ENCODE measurements at regions not wholly inside any gene's neighbourhood (a gene's known extent, or its start where the extent isn't known, plus 50 kb on each side); places are given as distances from the start of the nearest gene placed in this dataset.

- no peak for DNase-seq (ENCODE audit: low read depth)
These were observed 199.3 kb downstream of the MTX2 start for GRCh38 chr2:176468457-176469113.

DNA sequence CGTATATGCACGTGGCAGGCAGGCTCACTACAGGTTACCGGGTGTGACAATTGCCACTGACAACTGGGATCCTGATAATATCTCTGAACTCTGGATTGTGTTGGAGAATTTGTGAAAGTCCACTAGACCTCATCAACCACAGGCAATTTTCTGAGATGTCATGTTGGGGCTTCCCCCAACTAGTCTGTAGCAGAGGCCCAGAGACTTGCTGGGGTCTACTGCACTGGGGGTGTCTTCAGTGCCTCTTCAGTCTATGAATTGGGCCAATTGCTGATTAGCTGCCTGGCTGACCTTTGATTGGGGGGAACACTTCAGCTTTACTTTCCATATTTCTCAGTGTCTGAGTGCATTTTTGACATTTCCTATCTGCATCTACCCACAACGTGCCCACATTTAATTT lies 201.5 kb downstream of the MTX2 start:
- DNase-seq (ENCODE audit: low read depth), result no peak

- no peak for DNase-seq (ENCODE audit: low read depth)
These were observed 202.7 kb downstream of the MTX2 start for GRCh38 chr2:176471949-176472348.

GRCh38 chr2:176473177-176473576 lies 203.9 kb downstream of the MTX2 start:
- no peak for DNase-seq (ENCODE audit: low read depth)

DNA sequence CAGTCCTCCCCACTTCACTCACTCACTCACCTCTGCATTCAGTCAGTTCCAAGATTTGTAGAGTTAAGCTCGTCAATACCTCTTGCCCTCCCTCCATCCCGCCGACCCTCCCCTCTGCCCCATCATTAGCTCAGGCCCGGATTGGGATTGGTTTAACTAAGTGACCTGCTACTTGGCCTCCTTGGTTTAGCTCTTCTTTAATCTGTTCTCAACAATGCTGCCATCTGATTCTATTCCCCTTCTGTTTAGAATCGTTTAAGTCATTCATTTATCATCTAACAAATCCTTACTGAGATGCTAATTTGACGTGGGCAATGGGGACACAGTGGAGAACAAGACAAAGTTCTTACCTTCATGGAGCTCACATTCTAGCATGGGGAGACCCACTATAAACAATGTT lies 204.6 kb downstream of the MTX2 start:
- DNase-seq (ENCODE audit: low read depth), result no peak

- DNase-seq (ENCODE audit: low read depth), result no peak
These were observed 208.1 kb downstream of the MTX2 start for GRCh38 chr2:176477336-176477735.

DNA sequence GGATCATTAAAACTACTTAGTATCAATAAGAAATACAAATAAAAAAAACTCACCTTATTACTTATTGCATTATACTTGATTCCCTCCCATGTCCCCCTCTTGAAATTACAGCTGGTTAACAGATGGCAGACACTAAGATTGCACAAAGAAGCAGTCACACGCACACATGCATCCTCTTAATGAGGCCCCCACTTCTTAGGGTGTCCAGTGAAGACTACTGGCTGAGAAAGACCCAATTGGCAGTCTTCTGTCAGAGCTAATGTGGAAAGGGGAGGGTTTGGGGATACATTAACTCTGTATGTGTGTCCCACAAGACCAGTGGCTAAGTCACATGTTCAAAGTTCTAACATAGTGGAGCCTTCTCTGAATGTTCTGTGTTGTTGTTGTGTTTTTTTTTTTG lies 210.7 kb downstream of the MTX2 start:
- no peak for DNase-seq (ENCODE audit: low read depth)

DNA sequence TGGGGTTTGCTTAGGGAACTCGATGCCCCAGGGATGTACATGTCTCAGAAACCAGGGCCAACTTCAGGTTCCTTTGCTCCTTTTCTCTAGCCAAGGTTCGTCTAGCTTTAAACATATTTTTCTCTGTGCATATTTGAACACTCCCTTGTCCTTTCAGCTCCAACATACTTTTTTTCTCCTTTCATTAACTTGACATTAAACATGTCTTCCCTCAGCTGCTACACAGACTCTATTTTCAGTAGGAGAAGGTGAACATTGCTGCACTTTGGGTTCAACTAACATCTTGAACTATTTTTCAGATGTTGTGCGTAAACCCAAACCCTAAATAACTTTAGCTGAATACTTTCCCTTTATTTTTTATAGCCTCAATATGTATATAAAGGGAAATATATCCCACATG lies 212.9 kb downstream of the MTX2 start:
- DNase-seq (ENCODE audit: low read depth), result no peak

DNA sequence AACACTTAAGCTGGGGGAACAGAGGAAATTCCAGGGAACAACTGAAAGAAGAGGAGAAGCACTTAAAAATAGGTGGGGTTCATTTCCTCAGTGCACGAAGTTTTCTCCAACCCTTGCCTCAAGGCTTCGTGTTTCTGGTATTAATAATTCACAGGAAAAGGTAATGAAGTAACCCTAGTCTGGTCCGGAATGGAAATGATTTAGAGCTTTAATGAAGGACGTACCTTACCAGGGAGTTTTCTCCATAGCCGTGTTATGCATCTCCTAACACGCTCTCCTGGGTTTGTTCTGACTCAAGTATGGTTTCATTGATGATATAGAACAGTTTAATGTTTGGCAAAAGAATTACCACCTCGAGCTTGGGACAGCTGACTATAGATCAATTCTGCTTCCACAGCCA lies 214.2 kb downstream of the MTX2 start:
- no peak for DNase-seq (ENCODE audit: low read depth)

DNA sequence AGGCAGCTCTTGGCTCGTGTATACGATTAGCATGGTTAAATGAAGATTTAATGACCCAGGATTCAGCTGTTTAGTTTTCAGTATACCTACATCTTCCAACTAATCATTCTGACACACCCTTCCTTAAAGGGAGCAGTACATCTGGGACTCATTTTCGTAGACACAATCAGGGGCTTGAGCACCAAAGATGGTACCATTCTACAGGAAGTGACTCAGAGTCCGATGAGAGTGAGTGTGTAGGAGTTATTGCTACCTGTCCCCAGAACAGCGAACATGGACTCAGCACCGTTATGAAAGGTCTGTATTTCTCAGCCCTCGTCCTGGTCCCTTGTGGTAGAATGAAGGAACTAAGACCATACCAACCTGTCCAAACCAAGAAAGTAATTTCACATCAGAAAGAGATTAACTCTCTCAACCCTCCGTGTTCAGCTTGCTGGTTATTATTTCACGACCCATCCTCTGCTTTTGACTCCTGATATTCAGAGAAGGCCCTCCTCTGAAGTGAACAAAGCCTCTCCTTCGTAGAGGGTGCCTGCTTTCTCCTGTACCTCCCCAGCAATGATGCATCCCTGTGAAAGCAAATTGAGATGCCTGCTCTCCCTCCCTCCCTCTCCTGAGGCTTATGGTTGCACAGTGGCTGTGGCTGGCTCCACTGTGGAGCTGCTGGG lies 214.8 kb downstream of the MTX2 start:
- DNase-seq (ENCODE audit: low read depth), result no peak

- no peak for DNase-seq (ENCODE audit: low read depth)
These were observed 215.6 kb downstream of the MTX2 start for GRCh38 chr2:176484838-176485237.

DNA sequence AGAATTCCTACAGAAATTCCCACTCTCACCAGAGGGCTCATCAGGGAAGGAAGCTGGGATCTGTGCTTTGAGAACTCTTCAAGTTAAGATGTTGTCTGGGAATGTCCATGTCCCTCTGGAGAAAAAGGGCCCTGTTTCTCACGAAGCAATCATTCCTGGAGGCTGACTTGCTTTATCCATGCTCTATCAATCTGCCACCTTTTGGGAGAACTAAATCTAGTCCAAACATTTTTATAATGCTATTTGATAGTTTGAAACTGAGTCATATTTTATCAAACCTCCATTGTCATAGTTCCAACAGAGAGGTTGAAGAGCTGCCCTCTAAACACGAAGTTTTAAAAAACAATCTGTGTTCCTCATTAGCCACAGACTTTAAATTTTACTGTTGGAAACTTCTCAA lies 219.2 kb downstream of the MTX2 start:
- DNase-seq (ENCODE audit: low read depth), result no peak

DNA sequence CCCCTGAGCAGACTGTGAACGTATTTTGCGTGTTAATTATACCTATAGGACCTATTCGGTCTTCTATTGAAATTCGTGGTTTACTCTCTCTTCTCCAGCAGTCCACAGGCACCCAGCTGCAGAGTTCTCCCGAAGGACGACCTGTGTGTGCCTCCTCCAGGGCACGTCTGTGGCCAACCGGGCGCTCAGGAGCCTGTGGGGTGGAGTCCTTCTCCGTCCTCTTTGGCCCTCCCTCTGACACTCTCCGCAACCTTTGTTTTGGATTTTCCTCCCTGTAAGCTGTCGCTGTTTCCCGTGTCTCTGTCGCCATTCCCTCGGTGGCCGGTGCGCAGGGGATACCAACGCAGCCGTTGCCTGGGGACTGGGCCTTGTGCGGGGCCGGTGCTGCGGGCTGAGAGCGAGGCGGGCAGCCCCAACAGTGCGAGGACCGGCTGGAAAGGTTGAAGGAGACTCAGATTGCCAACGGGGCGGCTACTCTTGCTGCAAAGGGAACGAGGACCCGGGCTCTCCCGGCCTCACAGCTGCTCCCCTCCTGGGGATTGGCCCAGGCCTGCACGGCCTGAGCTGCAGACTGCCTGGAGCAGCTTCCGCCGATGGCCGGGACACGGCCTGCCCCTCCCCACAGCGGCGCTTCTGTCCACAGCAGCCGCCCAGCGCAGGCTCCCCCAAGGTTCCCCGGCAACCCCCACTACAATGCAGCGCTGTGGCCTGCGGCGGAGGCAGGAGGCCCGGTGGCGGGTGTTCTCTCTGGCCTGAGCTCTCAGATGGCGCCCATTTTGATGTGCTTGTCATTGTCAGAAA lies 221.0 kb downstream of the MTX2 start:
- DNase-seq (ENCODE audit: low read depth), result no peak

DNA sequence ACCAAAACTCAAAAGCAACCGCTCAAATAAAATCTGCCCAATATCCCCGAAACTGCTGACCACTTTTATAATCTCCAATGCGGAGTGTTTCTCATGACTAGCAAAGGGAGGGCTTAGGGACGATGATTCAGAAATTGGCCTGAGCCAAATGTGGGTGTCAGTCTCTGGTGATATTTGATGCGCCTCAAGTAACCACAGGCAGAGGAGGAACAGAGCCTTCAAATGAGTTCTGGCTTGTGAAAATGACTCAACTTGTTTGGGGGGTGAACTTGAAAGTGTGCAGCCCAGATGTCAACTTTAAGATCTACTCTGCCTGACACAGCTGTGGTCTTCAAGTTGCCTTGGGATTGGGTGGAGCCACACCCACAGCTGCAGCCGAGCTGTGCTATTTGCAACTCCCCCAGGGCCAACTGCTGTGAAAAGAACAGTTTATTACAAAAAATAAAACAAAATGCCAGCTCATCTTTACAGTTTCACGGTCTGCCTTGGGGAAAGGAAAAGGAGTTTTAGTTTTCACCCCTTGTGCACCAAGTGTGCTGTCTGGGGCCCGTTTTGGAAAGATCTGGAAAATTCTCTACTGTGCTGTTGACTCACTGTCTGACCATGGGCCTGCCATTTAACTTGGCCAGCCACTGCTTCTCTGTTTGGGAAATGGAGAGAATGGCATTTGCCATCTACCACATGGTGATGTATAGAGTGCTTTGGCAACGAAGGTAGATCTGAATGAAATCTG lies 222.1 kb downstream of the MTX2 start:
- DNase-seq (ENCODE audit: low read depth), result peak; percentile 99

- no peak for DNase-seq (ENCODE audit: low read depth)
These were observed 223.3 kb downstream of the MTX2 start for GRCh38 chr2:176492583-176492982.

- DNase-seq (ENCODE audit: low read depth), result no peak
These were observed 224.1 kb downstream of the MTX2 start for GRCh38 chr2:176493226-176493825.

DNA sequence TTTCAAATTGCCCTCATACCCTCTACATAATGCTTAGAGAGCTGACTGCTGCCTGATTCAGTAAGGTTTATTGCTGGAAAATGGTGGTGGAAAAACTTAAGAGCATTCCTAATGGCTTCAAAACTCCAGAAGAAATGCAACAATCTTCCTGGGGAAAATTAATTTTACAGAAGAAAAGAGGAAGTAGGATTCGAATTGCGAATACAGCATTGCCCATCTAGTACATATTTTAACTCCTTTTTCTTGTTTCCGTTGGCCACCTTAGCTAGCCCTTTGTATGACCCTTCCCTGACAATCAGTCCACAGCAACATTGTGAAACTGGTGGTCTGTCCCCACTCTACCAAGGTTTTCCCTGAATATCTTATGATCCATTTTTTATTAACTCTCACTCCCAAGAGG lies 224.7 kb downstream of the MTX2 start:
- DNase-seq (ENCODE audit: low read depth), result no peak

DNA sequence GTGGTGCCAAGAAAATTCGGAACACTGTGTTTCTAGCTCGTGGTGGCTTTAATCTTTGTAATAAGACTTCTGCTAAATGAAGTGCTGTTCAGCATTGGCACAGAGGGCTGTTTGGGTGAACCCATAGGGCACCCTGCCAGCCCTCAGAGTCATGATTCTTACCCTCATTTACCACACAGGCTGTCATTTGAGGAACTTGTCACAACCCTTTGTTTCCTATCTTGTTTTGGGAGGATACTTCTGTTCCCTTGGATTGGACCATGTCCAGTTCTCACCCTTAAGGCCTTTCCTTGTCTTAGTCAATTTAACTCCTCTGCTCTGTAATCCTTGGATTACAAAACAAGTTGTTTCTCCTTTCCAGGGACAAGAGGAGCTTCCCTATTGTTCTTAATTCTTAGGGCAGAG lies 225.7 kb downstream of the MTX2 start:
- no peak for DNase-seq (ENCODE audit: low read depth)

GRCh38 chr2:176495826-176496225 lies 226.6 kb downstream of the MTX2 start:
- DNase-seq (ENCODE audit: low read depth), result no peak

DNA sequence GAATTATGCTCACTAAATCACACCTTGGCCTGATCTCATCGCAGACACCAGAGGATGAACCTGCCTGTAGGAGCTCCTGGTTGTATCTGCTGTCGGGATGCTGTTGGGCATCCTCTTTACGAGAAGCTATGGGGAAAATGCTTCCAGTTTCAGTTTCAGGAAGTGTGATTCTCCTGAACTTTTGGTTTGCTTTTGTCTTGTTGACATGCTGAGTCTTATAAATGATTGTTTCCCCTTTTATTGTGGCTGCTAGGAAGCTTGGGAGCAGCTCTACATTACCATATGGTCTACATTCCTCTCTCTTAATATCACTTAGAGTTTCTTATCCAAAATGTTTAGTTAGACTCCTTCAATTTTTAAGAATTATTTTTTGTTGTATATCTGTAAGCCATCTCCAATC lies 227.5 kb downstream of the MTX2 start:
- DNase-seq (ENCODE audit: low read depth), result no peak

DNA sequence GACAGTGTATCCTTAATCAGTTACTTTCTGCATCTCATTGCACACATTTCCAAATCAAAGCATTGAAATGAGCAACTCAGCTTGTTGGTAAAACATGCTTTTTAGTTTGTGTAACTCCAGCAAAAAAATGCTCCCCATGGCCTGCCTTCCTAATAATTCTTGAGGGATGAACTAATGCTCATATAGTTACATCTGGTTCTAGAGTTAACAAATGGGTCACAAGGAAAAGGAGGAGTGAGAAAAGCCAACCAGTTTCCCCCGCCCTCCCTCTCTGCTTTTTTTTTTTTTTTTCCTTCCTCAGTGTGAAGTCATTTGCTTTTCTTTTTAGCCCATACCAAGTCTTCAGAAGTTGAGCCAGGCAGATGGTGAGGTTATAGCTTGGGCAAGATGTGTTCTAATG lies 231.7 kb downstream of the MTX2 start:
- DNase-seq (ENCODE audit: low read depth), result no peak

- DNase-seq (ENCODE audit: low read depth), result no peak
These were observed 232.4 kb downstream of the MTX2 start for GRCh38 chr2:176501617-176502016.

Measured in HS-5 (cell line).